ENCODE measurements at regions not wholly inside any gene's neighbourhood (a gene's known extent, or its start where the extent isn't known, plus 50 kb on each side); places are given as distances from the start of the nearest gene placed in this dataset.

- DNase-seq, result no peak
Observed at GRCh38 chr2:236830926-236831325, 254.8 kb upstream of the COPS8 start.

- DNase-seq, result no peak
Observed at GRCh38 chr2:236831698-236832097, 254.0 kb upstream of the COPS8 start.

- DNase-seq, result peak; percentile 14 to 35 (median 26)
Observed at GRCh38 chr2:236833501-236834073, 252.1 kb upstream of the COPS8 start.

GRCh38 chr2:236834284-236834683, 251.4 kb upstream of the COPS8 start:
- DNase-seq, result no peak

GRCh38 chr2:236835307-236836024, 250.2 kb upstream of the COPS8 start:
- DNase-seq, result no peak

GRCh38 chr2:236836028-236836427, 249.7 kb upstream of the COPS8 start:
- peak; percentile 38 to 64 (median 58) for DNase-seq

GRCh38 chr2:236840215-236840614, 245.5 kb upstream of the COPS8 start:
- no peak for DNase-seq

GRCh38 chr2:236840857-236841256, 244.8 kb upstream of the COPS8 start:
- DNase-seq, result no peak

GRCh38 chr2:236841389-236841788, 244.3 kb upstream of the COPS8 start:
- DNase-seq, result no peak

- DNase-seq, result no peak
Observed at GRCh38 chr2:236843161-236843968, 242.3 kb upstream of the COPS8 start.

- no peak for DNase-seq
Observed at GRCh38 chr2:236844711-236845110, 241.0 kb upstream of the COPS8 start.

- no peak for DNase-seq
Observed at GRCh38 chr2:236847023-236847422, 238.7 kb upstream of the COPS8 start.

- DNase-seq, result no peak
Observed at GRCh38 chr2:236847538-236848263, 238.0 kb upstream of the COPS8 start.

- no peak for DNase-seq
Observed at GRCh38 chr2:236848501-236848900, 237.2 kb upstream of the COPS8 start.

- no peak for DNase-seq
Observed at GRCh38 chr2:236849508-236849907, 236.2 kb upstream of the COPS8 start.

- no peak for DNase-seq
Observed at GRCh38 chr2:236849940-236850339, 235.7 kb upstream of the COPS8 start.

- peak in 1 of 4 experiments; percentile 14 for DNase-seq
Observed at GRCh38 chr2:236851187-236851586, 234.5 kb upstream of the COPS8 start.

GRCh38 chr2:236852100-236852976, 233.4 kb upstream of the COPS8 start:
- DNase-seq, result no peak

GRCh38 chr2:236852977-236853374, 232.7 kb upstream of the COPS8 start:
- no peak for DNase-seq

GRCh38 chr2:236853585-236854051, 232.1 kb upstream of the COPS8 start:
- no peak for DNase-seq

- no peak for DNase-seq
Observed at GRCh38 chr2:236855176-236855865, 230.4 kb upstream of the COPS8 start.
